SU-DHL-6 (cell line): ENCODE measurements at regions not wholly inside any gene's neighbourhood (a gene's known extent, or its start where the extent isn't known, plus 50 kb on each side); places are given as distances from the start of the nearest gene placed in this dataset.

Source experiments
- H2AFZ ChIP-seq: fragments of 200-600 bp; sonication (generic); 2 replicates; pipeline ENCODE4 v1.6.1; 2014; ENCODE audit warnings: low read depth, mild to moderate bottlenecking, moderate library complexity, mixed read lengths, antibody characterized with exemption, low read length; ENCODE audit not compliant: severe bottlenecking
- H3F3A ChIP-seq: fragments of 200-600 bp; shearing (Covaris generic); 2 replicates; pipeline ENCODE4 v1.6.0; 2016; ENCODE audit warnings: antibody characterized with exemption, mild to moderate bottlenecking; ENCODE audit not compliant: insufficient read depth
- H3K27ac ChIP-seq: fragments of 200-600 bp; sonication (generic); 2 replicates; pipeline ENCODE4 v1.5.1; 2016; ENCODE audit warnings: low read depth, mild to moderate bottlenecking, low read length, moderate library complexity, mixed read lengths
- H3K27me3 ChIP-seq: fragments of 200-600 bp; sonication (generic), shearing (Covaris generic); 2 replicates; pipeline ENCODE4 v1.6.0; 2014; ENCODE audit warnings: mild to moderate bottlenecking, low read length
- H3K36me3 ChIP-seq: fragments of 200-600 bp; sonication (generic); 2 replicates; pipeline ENCODE4 v1.6.1; 2014; ENCODE audit warnings: mild to moderate bottlenecking, low read length, mixed read lengths
- H3K4me2 ChIP-seq: fragments of 300-600, 200-600 bp; shearing (Covaris generic), sonication (generic); 2 replicates; pipeline ENCODE4 v1.6.0; 2014; ENCODE audit warnings: low read length, low read depth, mild to moderate bottlenecking; ENCODE audit not compliant: poor library complexity, severe bottlenecking
- H3K4me3 ChIP-seq: fragments of 200-600 bp; sonication (generic); 2 replicates; pipeline ENCODE4 v1.5.1; 2014; ENCODE audit warnings: antibody characterized with exemption, low read length, mild to moderate bottlenecking, mixed read lengths; ENCODE audit not compliant: insufficient read depth, poor library complexity, severe bottlenecking
- H3K79me2 ChIP-seq: fragments of 200-600 bp; sonication (generic); 2 replicates; pipeline ENCODE4 v1.6.1; 2014; ENCODE audit warnings: mild to moderate bottlenecking, low read length, moderate library complexity; ENCODE audit not compliant: insufficient read depth
- H3K9ac ChIP-seq: fragments of 200-600 bp; sonication (generic); 2 replicates; pipeline ENCODE4 v1.7.0; 2014; ENCODE audit warnings: mild to moderate bottlenecking, low read length
- H3K9me2 ChIP-seq: fragments of 200-600 bp; sonication (generic); replicated peaks from 2 replicates; pipeline ENCODE4 v1.6.1; 2014; ENCODE audit warnings: low read length; ENCODE audit not compliant: insufficient read depth
- H3K9me3 ChIP-seq: fragments of 200-600 bp; sonication (generic); 2 replicates; pipeline ENCODE4 v1.6.1; 2014; ENCODE audit warnings: low read length, mixed read lengths; ENCODE audit not compliant: insufficient read depth
- H4K20me1 ChIP-seq: fragments of 200-600 bp; sonication (generic); 2 replicates; pipeline ENCODE4 v1.6.1; 2014; ENCODE audit warnings: low read depth, mild to moderate bottlenecking, antibody characterized with exemption, low read length, moderate library complexity, mixed read lengths
- EZH2phosphoT487 ChIP-seq: fragments of 200-600 bp; sonication (generic), shearing (Covaris generic); conservative IDR thresholded peaks from 2 replicates; pipeline ENCODE4 v1.6.1; 2018; ENCODE audit warnings: mild to moderate bottlenecking, antibody characterized with exemption, low read length, moderate library complexity, mixed read lengths
- TF ChIP-seq, protein P1 (sequence below): fragments of 200-600 bp; sonication (generic); IDR thresholded peaks from one replicate; pipeline ENCODE4 v1.5.1; 2017; ENCODE audit warnings: antibody characterized with exemption, mild to moderate bottlenecking, low read length, moderate library complexity; ENCODE audit not compliant: insufficient read depth, poor library complexity, severe bottlenecking

DNA sequence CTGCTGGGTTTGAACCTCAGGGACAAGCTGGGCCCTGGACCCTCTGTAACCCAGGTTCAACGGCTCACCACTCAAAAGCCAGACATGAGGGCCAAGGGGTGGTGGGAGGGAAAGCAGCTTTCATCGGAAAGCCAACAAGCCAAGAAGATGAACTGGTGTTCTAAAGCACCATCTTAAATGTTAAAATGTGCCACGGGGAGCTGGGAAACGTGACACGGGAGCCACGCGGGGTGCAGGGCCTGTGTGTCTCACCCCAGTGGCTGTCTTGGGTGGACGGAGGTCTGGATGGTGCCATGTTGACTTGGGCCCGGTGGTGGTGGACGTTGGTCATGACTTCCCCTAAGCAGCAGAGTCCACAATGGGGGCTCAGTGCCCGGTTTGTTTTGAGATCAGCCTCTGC lies 97.7 kb upstream of the SFSWAP start:
- H3K9ac ChIP-seq = no peak overlapping the region
- H3F3A ChIP-seq = no peaks in the 10 kb centered on the region
- no peaks in the 10 kb centered on the region for H3K9me3 ChIP-seq
- H3K4me3 ChIP-seq = no peak overlapping the region
- no peaks in the 10 kb centered on the region for H3K27me3 ChIP-seq
- H3K27ac ChIP-seq = no peak overlapping the region
- H3K4me2 ChIP-seq = no peak overlapping the region
- H4K20me1 ChIP-seq = no peaks in the 10 kb centered on the region
- no peak for TF ChIP-seq EZH2phosphoT487
- TF ChIP-seq, protein P1, sequence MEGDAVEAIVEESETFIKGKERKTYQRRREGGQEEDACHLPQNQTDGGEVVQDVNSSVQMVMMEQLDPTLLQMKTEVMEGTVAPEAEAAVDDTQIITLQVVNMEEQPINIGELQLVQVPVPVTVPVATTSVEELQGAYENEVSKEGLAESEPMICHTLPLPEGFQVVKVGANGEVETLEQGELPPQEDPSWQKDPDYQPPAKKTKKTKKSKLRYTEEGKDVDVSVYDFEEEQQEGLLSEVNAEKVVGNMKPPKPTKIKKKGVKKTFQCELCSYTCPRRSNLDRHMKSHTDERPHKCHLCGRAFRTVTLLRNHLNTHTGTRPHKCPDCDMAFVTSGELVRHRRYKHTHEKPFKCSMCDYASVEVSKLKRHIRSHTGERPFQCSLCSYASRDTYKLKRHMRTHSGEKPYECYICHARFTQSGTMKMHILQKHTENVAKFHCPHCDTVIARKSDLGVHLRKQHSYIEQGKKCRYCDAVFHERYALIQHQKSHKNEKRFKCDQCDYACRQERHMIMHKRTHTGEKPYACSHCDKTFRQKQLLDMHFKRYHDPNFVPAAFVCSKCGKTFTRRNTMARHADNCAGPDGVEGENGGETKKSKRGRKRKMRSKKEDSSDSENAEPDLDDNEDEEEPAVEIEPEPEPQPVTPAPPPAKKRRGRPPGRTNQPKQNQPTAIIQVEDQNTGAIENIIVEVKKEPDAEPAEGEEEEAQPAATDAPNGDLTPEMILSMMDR = no peak
- H3K9me2 ChIP-seq = no peaks in the 10 kb centered on the region
- H3K36me3 ChIP-seq = no peaks in the 10 kb centered on the region
- H3K79me2 ChIP-seq = no peaks in the 10 kb centered on the region
- H2AFZ ChIP-seq = no peak overlapping the region

DNA sequence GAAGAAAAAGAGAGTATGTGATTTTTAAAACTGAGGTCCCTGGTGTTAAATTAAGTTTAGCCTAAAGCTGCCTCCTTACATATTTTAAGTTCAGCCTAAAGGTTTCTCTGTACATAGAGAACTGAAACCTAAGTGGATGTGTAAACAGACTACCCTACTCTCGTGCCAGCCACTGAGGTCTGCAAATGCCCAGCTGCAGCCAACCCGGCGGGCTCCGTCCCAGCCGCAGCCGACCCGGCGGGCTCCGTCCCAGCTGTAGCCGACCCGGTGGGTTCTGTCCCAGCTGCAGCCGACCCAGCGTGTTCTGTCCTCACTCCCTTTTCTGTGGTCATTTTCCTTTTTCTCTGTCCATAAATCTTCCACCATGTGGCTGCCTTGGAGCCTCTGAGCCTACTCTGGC lies 97.2 kb upstream of the SFSWAP start:
- no peak for TF ChIP-seq EZH2phosphoT487
- TF ChIP-seq, protein P1 = no peak
- no peaks in the 10 kb centered on the region for H3K79me2 ChIP-seq
- H3K4me2 ChIP-seq = no peak overlapping the region
- H3K36me3 ChIP-seq = no peaks in the 10 kb centered on the region
- no peak overlapping the region for H3K4me3 ChIP-seq
- H2AFZ ChIP-seq = no peak overlapping the region
- H4K20me1 ChIP-seq = no peaks in the 10 kb centered on the region
- no peaks in the 10 kb centered on the region for H3F3A ChIP-seq
- no peaks in the 10 kb centered on the region for H3K27me3 ChIP-seq
- H3K9me3 ChIP-seq = no peaks in the 10 kb centered on the region
- H3K9me2 ChIP-seq = no peaks in the 10 kb centered on the region
- H3K27ac ChIP-seq = no peak overlapping the region
- no peak overlapping the region for H3K9ac ChIP-seq

DNA sequence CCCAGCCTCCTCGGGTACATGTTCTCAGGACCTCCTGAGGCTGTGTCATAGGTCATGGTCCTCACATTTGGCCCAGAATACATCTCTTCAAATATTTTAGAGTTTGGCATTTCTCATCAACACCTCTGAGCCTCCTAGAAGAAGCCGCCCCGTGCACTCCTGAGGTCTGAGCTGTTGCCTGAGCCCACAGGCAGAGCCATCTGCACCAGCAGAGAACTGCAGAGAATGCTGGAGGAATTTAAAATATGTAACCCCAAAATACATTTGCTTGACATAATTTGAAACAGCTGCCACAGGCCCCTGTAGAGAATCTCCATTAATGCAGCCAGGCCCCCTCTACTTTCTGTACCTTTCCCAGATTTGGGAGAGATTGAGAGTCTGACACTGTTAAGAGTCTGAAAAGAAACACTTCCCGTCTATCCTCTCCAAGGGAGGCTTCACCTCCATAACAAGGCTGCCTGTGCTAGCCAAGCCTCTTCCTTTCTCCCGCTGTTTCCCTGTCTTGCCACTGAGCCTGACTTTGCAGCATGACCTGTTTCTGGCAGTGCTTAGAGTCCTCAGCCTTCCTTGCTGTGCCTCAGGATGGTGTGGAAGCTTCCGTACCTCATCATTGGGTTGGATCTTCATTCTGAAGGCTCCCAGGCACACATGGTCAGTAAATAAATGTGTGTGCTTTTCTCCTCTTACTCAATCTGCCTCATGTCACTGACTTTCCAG lies 95.4 kb upstream of the SFSWAP start:
- Histone ChIP-seq H3K4me3 (no peak overlapping the region), H3K9ac (no peak overlapping the region), H3K79me2 (no peaks in the 10 kb centered on the region), H2AFZ (no peak overlapping the region), H3K4me2 (no peak overlapping the region), H3K27ac (no peak overlapping the region), H3F3A (no peaks in the 10 kb centered on the region), H3K9me3 (no peaks in the 10 kb centered on the region), H3K9me2 (no peaks in the 10 kb centered on the region), H3K36me3 (no peaks in the 10 kb centered on the region), H3K27me3 (no peaks in the 10 kb centered on the region), H4K20me1 (no peaks in the 10 kb centered on the region)
- TF ChIP-seq, protein P1 = no peak
- no peak for TF ChIP-seq EZH2phosphoT487
